HCT116 (cell line): ENCODE measurements at regions not wholly inside any gene's neighbourhood (a gene's known extent, or its start where the extent isn't known, plus 50 kb on each side); places are given as distances from the start of the nearest gene placed in this dataset.

Source experiments
- ATAC-seq: fragments of 200-7000 bp; cut with Tn5 transposase; 2 replicates; pipeline ENCODE4 v1.9.1; 2020; ENCODE audit warnings: mild to moderate bottlenecking, moderate library complexity
- BruUV-seq: library from RNA; stranded (reverse); fragments of 400-500 nt; replicated peaks from 2 replicates; lab custom pipeline; 2021; lab: Mats Ljungman, UMichigan
- CTCF ChIA-PET: fragments of 300-600 bp; sonication (Branson Sonifier 250); formaldehyde crosslinking; loops from one replicate; lab custom pipeline; 2021; ENCODE audit warnings: antibody characterized with exemption; lab: Charles Lee
- POLR2A ChIA-PET: fragments of 300-600, 350-600 bp; sonication (Branson Sonifier 250); formaldehyde crosslinking; loops from one replicate; lab custom pipeline; 2021; ENCODE audit warnings: antibody characterized with exemption; lab: Charles Lee
- RAD21 ChIA-PET, 2 experiments: fragments of 300-600 bp; sonication (Branson Sonifier 250); formaldehyde crosslinking; loops; one replicate each; lab custom pipeline; 2023; ENCODE audit warnings: low total read pairs in 2 of 2; ENCODE audit not compliant: uncharacterized antibody in 2 of 2, unreplicated experiment in 2 of 2, low non-redundant PET in 1 of 2; lab: Charles Lee
- DNase-seq: peaks from one replicate; pipeline ENCODE4 v3.0.0-alpha.2; 2010; ENCODE audit warnings: low read depth, low spot score
- H2AFZ ChIP-seq: fragments of 200-600 bp; shearing (Covaris generic), sonication (generic); 2 replicates; pipeline ENCODE4 v1.6.1; 2017; ENCODE audit warnings: low read depth, mixed run types, mixed read lengths, antibody characterized with exemption, low read length; ENCODE audit not compliant: poor library complexity, severe bottlenecking
- H3K27ac ChIP-seq: 2 replicates; pipeline ENCODE4 v1.5.1; 2012; ENCODE audit warnings: low read depth, low read length
- H3K27me3 ChIP-seq: fragments of 200-600 bp; sonication (generic); 2 replicates; pipeline ENCODE4 v1.6.1; 2016; ENCODE audit warnings: mixed run types, low read length, mixed read lengths; ENCODE audit not compliant: insufficient read depth
- H3K36me3 ChIP-seq, 2 experiments: fragments of 200-500 bp in 1 of 2; fragments of 200-600 bp in 1 of 2; sonication (Bioruptor generic) in 1 of 2; sonication (generic) in 1 of 2; 2 replicates each; pipeline versions ENCODE4 v1.5.1 to v1.6.1; 2014 to 2016; ENCODE audit warnings: low read length in 2 of 2, inconsistent platforms in 1 of 2, mixed read lengths in 1 of 2, mixed run types in 1 of 2; ENCODE audit not compliant: insufficient read depth in 2 of 2, control insufficient read depth in 1 of 2
- H3K4me1 ChIP-seq, 2 experiments: fragments of 200-600 bp in 1 of 2; sonication (generic) in 1 of 2; 2 replicates each; pipeline versions ENCODE4 v1.5.1 to v1.6.1; 2012 to 2017; ENCODE audit warnings: low read length in 2 of 2, inconsistent platforms in 1 of 2, mild to moderate bottlenecking in 1 of 2, mixed read lengths in 1 of 2, mixed run types in 1 of 2, moderate library complexity in 1 of 2; ENCODE audit not compliant: insufficient read depth in 2 of 2, control insufficient read depth in 1 of 2
- H3K4me2 ChIP-seq: fragments of 200-600 bp; sonication (generic); 2 replicates; pipeline ENCODE4 v1.6.1; 2017; ENCODE audit warnings: mixed run types, low read length, mixed read lengths
- H3K4me3 ChIP-seq, 2 experiments: fragments of 200-600 bp in 1 of 2; sonication (generic) in 1 of 2; replicated peaks in 1 of 2; 2 replicates each; pipeline ENCODE4 v1.5.1; 2011 to 2016; ENCODE audit warnings: low read length in 2 of 2, control low read depth in 1 of 2, low read depth in 1 of 2, mild to moderate bottlenecking in 1 of 2, mixed read lengths in 1 of 2, mixed run types in 1 of 2
- H3K79me2 ChIP-seq: fragments of 200-600 bp; sonication (generic); 2 replicates; pipeline ENCODE4 v1.6.1; 2017; ENCODE audit warnings: mild to moderate bottlenecking, mixed run types, low read length, moderate library complexity, mixed read lengths; ENCODE audit not compliant: insufficient read depth
- H3K9ac ChIP-seq: fragments of 200-600 bp; sonication (generic); 2 replicates; pipeline ENCODE4 v1.6.1; 2016; ENCODE audit warnings: low read length, mixed read lengths
- H3K9me2 ChIP-seq: fragments of 200-600 bp; sonication (generic), shearing (Covaris generic); 2 replicates; pipeline ENCODE4 v1.6.1; 2017; ENCODE audit warnings: mixed run types, mild to moderate bottlenecking, moderate library complexity; ENCODE audit not compliant: insufficient read depth
- H3K9me3 ChIP-seq, 2 experiments: fragments of 200-500 bp in 1 of 2; fragments of 200-600 bp in 1 of 2; sonication (Bioruptor generic) in 1 of 2; sonication (generic) in 1 of 2; 2 replicates each; pipeline ENCODE4 v1.6.1; 2014 to 2017; ENCODE audit warnings: low read length in 2 of 2, mixed read lengths in 2 of 2, inconsistent platforms in 1 of 2, low read depth in 1 of 2, mild to moderate bottlenecking in 1 of 2, mixed run types in 1 of 2, moderate library complexity in 1 of 2; ENCODE audit not compliant: control insufficient read depth in 1 of 2, insufficient read depth in 1 of 2
- H4K20me1 ChIP-seq: fragments of 200-600 bp; sonication (generic), shearing (Covaris generic); 2 replicates; pipeline ENCODE4 v1.6.1; 2017; ENCODE audit warnings: mixed run types, mild to moderate bottlenecking, moderate library complexity; ENCODE audit not compliant: insufficient read depth
- ATF3 ChIP-seq: IDR thresholded peaks from 2 replicates; pipeline ENCODE4 v1.6.1; 2012
- CBX3 ChIP-seq: IDR thresholded peaks from 2 replicates; pipeline ENCODE4 v1.6.1; 2012; ENCODE audit warnings: low read depth
- EGR1 ChIP-seq: IDR thresholded peaks from 2 replicates; pipeline ENCODE4 v1.6.1; 2012; ENCODE audit warnings: low read depth
- EZH2phosphoT487 ChIP-seq: fragments of 200-600 bp; IDR thresholded peaks from 2 replicates; pipeline ENCODE4 v1.6.1; 2018; ENCODE audit warnings: antibody characterized with exemption, borderline replicate concordance
- FOSL1 ChIP-seq: IDR thresholded peaks from 2 replicates; pipeline ENCODE4 v1.6.1; 2012; ENCODE audit warnings: low read depth
- JUND ChIP-seq: IDR thresholded peaks from 2 replicates; pipeline ENCODE4 v1.6.1; 2012
- MAX ChIP-seq: IDR thresholded peaks from 2 replicates; pipeline ENCODE4 v1.6.1; 2012
- RAD21 ChIP-seq: IDR thresholded peaks from 2 replicates; pipeline ENCODE4 v1.6.1; 2012; ENCODE audit warnings: low read depth, mild to moderate bottlenecking
- REST ChIP-seq: IDR thresholded peaks from 2 replicates; pipeline ENCODE4 v1.6.1; 2012; ENCODE audit warnings: low read depth
- SIN3A ChIP-seq: IDR thresholded peaks from 2 replicates; pipeline ENCODE4 v1.6.1; 2012; ENCODE audit warnings: low read depth
- SP1 ChIP-seq: IDR thresholded peaks from 2 replicates; pipeline ENCODE4 v1.6.1; 2012; ENCODE audit warnings: low read depth
- TCF7L2 ChIP-seq: IDR thresholded peaks from 2 replicates; pipeline ENCODE4 v1.7.0; 2011; ENCODE audit warnings: borderline replicate concordance, inconsistent platforms; ENCODE audit not compliant: insufficient read depth, insufficient read length; ENCODE audit errors: extremely low read depth
- YY1 ChIP-seq: IDR thresholded peaks from 2 replicates; pipeline ENCODE4 v1.6.1; 2011; ENCODE audit warnings: low read length, low read depth, moderate library complexity, mild to moderate bottlenecking; ENCODE audit not compliant: insufficient replicate concordance; ENCODE audit errors: extremely low read depth
- ZBTB33 ChIP-seq: IDR thresholded peaks from 2 replicates; pipeline ENCODE4 v1.6.1; 2011; ENCODE audit warnings: mild to moderate bottlenecking, low read length, moderate library complexity; ENCODE audit not compliant: insufficient replicate concordance; ENCODE audit errors: extremely low read depth
- ZNF274 ChIP-seq: fragments of 200-500 bp; sonication (Bioruptor generic); IDR thresholded peaks from 2 replicates; pipeline ENCODE4 v1.6.1; 2014; ENCODE audit warnings: mild to moderate bottlenecking, low read depth, low read length, inconsistent platforms
- intact Hi-C: fragments of 100-400 bp; cut with micrococcal nuclease; formaldehyde crosslinking; loops from 2 replicates; pipeline ENCODE4 v1.10.0; 2022

- ATAC-seq = no peak
- Histone ChIP-seq H3K27me3 (no peaks in the 10 kb centered on the region), H3K9me2 (no peaks in the 10 kb centered on the region), H3K36me3 (no peaks in the 10 kb centered on the region), H3K9ac (no peak overlapping the region), H3K79me2 (no peaks in the 10 kb centered on the region), H3K4me1 (no peaks in the 10 kb centered on the region), H3K4me3 (no peak overlapping the region), H3K9me3 (peaks cover 8 to 13% of the 10 kb centered on the region in 2 experiments; a peak in 2 of 4 replicates)
- ChIA-PET CTCF (no interaction called here), POLR2A (no interaction called here)
- DNase-seq = no peak
- no peak for TF ChIP-seq ZNF274
- TF ChIP-seq MAX = no peak
- TF ChIP-seq EZH2phosphoT487 = no peak
- no peak for TF ChIP-seq RAD21
- no peak for TF ChIP-seq FOSL1
- TF ChIP-seq JUND = no peak
- no peak for TF ChIP-seq TCF7L2
- no peak for TF ChIP-seq SIN3A
- no peak for TF ChIP-seq ZBTB33
- TF ChIP-seq YY1 = no peak
- TF ChIP-seq REST = no peak
- TF ChIP-seq EGR1 = no peak
- TF ChIP-seq SP1 = no peak
- TF ChIP-seq CBX3 = no peak
- no peak for TF ChIP-seq ATF3
- TF ChIP-seq, all 23 proteins: peak for 0
- intact Hi-C loops = no loop called here
- no peak overlapping the region for H3K4me2 ChIP-seq
- no peaks in the 10 kb centered on the region for H4K20me1 ChIP-seq
- RAD21 ChIA-PET = no interaction called here
- no peak overlapping the region for H2AFZ ChIP-seq
- no TSS peak for BruUV-seq
- no peak overlapping the region for H3K27ac ChIP-seq
These were observed 738.8 kb downstream of the AMY1C start for GRCh38 chr1:104488296-104489015.
